Activated T-helper 1 cell treated with Interleukin-2 at 50 U/mL for 16 hours (primary cell): ENCODE measurements at regions not wholly inside any gene's neighbourhood (a gene's known extent, or its start where the extent isn't known, plus 50 kb on each side); places are given as distances from the start of the nearest gene placed in this dataset.
"Not testable (repeated sequence)": the region's sequence is repeated elsewhere in the genome, so short reads cannot be mapped to it uniquely, and the experiment has no call there.

Experiments used
- DNase-seq: peaks from one replicate; pipeline ENCODE4 v3.0.0-alpha.2; 2020; ENCODE audit warnings: low read depth

DNA sequence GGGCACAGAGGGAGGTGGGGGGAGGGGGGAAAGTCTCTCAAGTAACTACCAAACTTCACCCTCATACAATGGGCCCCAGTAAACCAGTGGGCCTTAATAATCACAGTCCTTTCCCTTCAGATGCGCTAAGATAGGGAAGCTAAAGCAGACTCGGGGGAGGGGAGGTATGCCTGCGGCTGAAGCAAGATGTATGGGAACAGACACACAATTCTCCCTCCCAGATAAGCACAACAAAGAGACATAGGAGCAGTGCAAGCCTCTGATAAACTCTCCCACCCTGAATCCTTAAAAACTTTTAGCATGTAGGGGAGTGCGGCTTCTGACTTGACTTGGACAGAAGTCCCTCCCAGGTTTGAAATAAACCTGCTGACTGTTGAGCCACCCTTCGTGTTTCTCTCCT lies 54.7 kb downstream of the PROP1 start:
- not testable (repeated sequence) for DNase-seq

DNA sequence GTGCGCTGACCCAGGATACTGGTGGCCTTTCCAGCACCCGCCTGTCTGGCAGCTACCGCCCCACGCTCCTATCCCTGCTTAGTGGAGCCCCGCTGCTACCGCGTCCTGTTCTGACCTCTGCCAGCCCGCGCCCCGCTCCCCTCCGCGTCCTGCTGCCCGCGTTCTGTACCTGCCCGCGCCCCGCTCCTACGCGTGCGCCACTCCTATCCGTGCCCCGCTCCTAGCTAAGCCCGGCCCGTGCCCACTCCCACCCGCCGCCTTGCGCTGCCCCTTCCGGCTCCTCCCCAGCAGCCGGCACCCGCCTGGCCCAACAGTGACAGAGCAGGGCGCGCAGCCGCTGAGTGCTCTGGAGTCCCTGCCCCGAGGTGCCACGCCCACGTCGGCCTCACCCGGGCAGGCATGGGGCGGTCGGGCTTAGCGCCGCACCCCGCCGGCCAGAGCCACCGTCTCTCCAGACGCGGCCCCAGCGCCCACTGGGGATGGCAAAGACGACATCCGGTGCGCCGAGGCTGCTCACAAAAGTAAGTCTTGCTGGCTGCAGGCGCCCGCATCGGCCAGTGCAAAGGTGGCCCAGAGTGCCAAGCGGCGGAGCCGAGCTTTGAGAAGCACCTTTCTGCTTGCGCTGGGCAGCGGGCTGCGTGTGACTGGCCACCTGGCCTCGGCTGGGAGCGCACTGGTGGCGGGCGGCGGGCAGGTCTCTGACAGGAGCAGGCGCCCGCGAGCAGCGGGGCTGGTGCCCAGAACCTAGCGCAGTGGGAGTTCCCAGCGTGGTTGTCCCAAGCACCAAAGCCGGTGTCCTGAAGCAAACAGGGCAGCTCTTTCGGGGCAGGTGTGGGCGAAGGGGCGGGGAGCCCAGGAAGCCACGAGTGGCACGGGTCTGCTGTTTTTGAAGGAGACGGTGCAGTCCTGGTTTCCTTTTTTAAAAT lies 56.5 kb downstream of the PROP1 start:
- DNase-seq = not testable (repeated sequence)

DNA sequence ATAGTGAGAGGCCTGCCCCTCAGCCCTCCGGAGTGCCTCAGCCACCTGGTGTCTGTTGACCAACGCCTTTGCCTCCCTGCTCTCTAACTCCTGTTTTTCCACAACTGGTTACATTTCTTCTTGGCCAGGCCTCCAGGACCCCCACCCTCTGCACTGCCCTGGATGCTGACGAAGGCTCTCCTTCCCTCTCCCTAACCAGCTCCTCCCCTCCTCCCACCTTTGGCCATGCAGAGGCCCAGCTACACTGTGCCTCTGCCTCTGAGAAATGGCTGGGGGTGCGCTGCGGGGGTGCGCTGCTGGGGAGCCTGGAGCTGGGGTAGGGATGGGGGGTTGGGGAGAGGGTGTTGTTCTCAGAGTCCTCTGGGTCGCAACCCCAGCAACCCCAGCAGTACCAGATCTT lies 57.3 kb downstream of the PROP1 start:
- not testable (repeated sequence) for DNase-seq

DNA sequence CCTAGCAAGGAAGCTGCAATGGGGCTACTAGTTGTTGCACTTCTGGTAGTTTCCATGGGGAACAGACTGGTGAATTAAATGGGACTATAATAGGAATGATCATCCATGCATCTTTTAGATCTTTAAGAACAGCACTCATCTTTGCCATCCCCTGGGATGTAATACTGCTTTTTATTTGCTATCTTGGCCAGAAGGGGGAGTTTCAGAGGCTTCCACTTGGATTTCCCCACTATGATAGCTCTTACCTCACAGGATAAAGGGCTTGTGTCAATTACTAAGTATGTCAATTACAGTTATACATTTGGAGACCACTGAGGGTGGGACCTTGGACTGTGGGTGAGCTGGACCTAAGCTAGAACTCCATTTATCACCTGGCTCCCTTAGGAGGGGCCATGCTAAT lies 61.8 kb downstream of the PROP1 start:
- not testable (repeated sequence) for DNase-seq

DNA sequence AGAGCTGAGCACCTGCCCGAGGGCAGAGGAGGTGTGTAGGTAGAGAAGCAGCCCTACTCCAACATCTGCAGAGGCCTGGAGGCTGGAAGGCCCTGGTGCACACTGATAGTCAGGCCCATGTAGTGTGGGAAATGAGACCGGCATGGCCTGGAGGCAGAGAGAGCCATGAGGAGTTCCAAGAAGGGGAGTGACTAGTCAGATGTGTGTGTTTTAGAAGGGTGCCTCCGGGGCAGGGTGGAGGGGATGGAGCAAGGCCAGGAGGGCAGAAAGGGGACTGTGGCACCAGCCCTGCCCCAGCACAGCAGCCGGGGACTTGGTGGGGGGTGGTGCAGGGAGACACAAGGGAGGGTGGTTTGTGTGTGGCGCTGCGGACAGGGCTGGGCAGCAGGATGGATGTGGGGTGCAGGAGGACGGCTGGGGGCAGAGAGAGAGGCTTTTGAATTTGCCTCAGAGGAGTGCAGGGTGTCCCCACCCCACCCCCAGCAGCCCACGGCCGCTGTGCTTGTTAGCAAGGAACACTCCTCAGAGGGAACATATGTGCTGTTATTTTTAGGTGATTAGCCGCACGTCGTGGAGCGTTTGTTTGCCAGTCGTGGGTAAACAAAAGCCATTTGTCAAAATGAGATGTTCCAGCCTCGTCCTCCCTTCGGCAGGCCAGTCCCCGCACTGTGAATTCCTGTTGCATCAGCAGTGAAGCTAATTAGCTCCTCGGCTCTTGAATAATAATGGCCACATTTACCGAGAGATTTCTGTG lies 65.6 kb downstream of the PROP1 start:
- not testable (repeated sequence) for DNase-seq

DNA sequence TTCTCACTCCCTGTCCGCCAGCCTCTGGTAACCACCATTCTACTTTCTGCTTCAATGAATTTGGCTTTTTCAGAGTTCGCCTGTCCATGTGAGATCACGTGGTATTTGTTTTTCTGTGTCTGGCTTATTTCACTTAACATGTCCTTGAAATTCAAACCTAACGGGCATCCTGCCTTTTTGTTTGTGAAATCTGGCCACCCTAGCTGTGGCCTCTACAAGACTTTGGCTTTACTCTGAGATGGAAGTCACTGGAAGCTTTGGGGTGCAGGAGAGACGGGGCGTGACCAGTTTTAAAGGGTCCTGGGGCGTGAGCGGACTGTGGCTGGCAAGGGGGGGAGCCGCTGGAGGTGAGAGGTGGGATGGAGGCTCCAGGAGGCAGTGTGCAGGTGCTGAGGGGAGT lies 66.4 kb downstream of the PROP1 start:
- DNase-seq = not testable (repeated sequence)

DNA sequence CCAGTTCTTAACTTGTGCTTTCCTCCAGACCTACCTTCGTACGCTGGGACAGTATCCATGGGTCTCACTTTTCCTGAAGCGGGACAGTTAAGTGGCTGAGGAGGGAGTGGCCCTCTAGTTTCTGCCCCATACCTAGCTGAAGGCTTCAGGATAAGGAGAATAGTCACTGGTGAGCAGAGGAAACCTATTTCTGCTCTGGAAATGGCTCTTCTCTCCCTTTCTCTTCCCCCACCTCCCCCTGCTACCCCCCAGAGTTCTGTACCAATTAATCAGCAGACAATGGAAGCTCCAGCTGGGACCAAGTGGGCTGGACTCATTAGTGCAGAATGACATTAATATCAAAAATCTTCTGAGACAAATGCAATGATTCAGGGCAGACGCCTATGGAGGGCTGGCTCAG lies 68.5 kb downstream of the PROP1 start:
- not testable (repeated sequence) for DNase-seq

DNA sequence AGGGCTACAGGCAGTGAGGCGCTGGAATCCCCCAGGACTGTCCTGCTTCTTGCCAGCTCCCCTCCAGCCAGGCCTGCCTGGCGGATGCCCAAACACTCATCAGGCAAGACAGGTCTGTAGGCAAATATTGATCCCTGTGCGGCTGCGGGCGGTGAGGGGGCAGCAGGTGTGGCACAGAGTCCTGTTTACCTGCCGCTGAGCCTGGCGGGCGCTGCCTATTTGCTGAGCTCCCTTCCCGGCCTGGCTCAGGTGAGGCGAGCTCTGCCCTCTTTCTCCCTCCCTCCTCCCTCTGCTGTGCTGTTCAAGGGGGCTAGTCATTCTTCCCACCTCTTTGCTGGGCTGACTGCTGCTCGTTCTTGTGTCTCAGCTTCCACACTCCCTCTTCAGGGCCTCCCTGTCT lies 71.5 kb downstream of the PROP1 start:
- DNase-seq = not testable (repeated sequence)

DNA sequence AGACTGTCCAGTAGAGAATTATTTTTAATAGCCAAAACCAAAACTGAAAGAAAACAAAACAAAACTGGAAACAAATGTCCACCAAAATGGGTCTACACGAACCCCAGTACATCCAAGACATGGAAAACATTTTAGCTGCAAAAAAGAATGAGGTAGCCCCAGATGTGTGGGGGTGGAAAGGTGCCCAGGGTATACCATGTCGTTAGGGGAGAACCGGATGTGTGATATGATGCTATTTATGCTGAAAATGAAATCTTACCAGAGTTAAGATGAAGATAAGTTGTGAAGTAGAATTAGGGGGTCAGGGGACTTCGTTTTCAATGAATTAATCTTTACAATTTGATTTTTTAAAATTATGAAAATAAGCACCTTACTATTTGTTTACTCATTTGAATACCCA lies 72.2 kb downstream of the PROP1 start:
- DNase-seq = not testable (repeated sequence)

DNA sequence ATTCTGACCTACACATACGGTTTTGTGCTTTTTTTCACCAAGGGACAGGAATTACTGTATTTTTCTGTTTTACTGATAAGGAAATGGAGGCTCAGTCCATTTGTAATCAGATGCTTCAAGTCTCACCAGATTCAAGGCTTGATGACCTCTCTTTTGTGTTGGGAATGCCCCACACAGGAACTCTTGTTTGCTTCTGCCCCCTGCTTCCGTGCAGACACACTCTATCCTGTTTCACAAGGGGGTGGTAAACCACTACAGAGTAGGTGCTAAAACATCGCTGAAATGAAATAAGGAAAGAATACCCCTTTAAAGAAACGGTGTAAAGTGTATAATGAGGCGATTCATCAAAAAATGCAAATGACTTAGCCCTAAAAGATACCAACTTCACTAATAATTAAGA lies 72.9 kb downstream of the PROP1 start:
- DNase-seq = not testable (repeated sequence)

DNA sequence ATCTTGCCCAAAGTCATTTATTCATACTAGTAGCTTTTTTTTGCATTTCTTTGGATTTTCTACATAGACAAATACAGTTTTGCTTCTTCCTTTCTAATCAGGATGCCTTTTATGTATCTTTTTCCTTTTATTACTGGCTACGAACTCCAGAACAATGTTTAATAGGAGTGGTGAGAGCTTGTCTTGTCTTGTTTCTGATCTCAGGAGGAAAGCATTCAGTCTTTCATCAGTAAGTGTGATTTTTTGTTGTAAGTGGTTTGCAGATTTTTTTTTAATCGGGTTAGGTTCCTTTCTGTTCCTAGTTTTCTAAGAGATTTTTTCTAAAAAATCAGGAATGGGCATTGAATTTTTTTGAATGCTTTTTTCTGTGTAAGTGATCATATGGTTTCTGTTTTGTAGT lies 86.8 kb downstream of the PROP1 start:
- DNase-seq = not testable (repeated sequence)

DNA sequence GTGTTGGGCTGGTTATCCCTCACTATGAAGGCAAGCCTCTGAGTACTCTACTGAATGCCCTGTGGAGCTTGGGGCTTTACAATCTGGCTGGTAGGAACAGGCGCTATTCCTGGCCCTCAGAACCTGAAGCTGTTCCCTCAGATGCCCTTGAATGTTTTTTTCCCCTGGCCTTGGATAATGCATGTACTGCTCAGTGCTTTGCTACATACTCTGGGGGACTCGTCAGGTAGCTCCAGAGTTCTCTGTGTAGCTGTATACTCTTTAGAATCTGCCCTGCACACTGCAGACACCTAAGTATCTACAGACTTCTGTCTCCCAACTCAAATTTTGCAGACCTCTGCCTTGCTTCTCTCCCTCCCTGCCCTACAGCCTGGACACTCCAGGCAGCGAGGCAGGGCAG lies 93.2 kb downstream of the PROP1 start:
- not testable (repeated sequence) for DNase-seq

DNA sequence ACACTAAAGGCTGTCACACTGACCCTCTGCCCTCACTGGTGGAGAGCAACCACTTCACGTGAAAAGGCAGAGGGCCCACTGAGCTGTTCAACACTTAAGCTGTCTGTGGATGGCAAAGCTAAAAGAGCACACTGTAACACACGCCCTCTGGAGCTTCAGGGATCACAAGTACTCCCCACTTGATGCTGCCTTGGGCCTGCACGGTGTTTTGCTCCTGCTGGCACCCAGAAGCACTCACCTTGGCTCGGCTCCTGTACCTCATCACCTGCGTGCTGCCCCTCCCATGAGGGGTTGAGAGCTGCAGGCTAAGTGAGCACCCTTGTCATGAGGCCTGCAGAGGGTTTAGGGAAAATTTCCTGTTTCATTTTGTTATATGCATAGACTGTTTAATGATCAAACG lies 96.0 kb downstream of the PROP1 start:
- not testable (repeated sequence) for DNase-seq

DNA sequence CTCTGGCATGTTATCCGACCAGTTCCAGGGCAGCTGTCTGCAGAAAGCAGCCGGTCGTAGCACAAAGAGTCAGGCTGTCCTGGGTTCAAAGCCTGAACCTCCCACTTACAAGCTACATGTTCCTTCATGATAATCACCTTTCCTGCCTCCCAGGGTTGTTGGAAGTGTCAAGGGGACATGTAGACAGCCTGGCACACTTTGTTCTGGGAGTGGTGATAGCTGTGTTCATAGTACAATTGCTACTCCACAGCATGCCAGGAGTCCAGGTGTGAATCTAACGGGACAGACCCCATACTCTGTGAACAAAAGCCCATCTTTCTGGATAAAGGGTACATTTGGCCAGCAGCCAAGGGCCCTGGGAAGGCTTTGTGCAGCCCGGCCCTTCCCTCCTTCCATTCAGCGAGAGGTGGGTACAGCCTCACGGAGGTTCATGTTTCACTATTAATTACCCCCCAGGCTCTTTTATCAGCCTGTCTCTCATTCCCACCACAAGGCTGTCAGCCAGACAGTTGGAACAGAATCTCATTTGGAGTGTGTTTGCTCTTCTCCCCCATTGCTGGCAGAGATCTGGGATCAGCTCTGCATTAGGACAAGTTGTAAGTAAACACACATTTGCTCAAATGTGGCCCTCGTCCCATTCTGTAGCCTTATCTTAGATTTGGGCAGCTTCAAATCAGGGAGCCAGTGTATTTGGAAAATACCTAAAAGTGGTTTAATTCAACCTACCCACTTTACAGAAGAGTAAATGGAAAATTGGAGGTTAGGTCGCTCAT lies 101.2 kb downstream of the PROP1 start:
- not testable (repeated sequence) for DNase-seq

DNA sequence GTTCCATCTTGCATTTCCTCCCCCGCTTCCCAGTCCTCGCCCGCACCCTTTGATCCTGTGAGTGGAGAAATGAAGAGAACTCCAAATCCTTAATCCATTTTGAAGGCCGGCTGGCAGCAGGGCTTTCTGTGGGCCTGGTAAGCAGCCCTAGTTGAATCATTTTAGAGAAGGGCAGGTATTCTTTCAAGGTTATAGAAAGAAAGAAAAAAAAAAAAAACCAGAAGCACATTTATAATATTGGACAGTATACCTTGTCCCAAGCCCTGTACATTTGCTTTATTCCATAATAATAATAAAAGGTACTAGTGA lies 103.7 kb downstream of the PROP1 start:
- not testable (repeated sequence) for DNase-seq

DNA sequence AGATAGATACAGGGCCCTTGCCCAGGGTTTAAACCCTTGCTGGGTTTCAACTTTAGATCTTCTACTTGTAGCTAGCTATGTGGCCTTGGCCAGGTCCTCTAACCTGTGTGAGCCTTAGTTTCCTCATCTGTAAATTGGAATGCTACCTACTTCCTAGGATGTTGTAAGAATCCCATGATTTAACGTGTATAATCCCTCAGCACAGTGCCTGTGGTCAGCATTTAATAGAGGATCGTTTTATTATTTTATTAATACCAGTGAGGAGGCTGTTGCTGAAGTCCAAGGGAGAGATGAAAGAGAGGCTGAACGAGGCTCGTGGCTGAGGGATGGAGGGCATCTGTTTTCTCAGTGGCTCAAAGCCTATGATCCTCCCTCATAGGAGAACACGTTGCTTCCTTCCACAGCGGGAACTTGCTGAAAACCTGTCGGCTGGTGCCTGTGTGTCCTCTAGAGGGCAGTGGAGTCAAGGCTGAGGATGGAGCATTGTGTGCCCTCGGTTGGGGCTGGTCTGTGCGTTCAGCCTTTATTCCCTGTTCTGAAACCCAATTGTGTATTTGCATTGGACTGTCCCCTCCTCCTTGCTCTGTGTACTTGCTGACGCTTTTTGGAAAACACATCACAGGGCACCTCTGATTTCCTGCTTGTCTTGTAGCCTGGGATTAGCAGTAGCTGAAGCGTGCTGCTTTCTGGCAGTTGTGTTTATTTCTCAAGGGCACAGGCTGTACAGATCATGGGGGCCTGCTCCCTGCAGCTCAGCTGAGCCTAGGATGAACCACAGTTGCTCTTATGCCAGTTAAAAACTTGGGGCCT lies 104.3 kb downstream of the PROP1 start:
- peak; percentile 14 for DNase-seq

DNA sequence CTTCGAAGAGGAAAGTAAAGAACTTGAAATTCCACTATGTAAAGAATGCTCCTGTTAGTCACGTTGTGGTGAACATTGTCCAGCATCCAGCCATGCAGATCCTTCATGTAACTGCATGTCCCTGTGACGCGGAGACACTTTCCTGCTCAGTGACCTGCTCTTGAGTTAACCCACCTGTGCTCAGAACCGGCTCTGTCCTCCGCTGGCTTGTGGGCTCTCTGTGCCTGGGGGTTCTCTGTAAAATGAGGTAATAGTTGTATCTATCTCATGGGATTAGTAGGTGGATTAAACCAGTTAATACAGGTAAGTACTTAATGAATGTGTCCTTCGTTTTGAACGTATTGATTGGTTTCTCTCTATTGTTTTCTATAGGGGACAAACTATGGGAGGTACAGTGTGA lies 100.6 kb upstream of the FAM153A start:
- not testable (repeated sequence) for DNase-seq

DNA sequence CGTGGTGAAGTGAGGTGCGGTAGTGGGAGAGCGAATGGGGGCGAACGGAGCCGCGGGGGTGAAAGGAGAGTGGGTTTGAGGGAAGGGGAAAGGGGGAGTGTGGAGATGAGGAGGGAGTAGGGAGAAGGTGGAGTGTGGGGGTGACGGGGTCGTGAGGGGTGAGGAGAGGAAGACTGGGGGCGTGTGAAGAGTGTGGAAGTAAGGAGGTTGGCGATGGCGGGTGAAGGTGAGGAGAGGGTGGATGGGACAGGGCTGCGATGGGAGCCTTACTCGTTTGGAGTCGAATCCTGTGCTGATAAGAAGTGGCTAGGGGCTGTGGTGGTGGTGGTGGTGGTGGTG lies 93.2 kb upstream of the FAM153A start:
- DNase-seq = not testable (repeated sequence)

DNA sequence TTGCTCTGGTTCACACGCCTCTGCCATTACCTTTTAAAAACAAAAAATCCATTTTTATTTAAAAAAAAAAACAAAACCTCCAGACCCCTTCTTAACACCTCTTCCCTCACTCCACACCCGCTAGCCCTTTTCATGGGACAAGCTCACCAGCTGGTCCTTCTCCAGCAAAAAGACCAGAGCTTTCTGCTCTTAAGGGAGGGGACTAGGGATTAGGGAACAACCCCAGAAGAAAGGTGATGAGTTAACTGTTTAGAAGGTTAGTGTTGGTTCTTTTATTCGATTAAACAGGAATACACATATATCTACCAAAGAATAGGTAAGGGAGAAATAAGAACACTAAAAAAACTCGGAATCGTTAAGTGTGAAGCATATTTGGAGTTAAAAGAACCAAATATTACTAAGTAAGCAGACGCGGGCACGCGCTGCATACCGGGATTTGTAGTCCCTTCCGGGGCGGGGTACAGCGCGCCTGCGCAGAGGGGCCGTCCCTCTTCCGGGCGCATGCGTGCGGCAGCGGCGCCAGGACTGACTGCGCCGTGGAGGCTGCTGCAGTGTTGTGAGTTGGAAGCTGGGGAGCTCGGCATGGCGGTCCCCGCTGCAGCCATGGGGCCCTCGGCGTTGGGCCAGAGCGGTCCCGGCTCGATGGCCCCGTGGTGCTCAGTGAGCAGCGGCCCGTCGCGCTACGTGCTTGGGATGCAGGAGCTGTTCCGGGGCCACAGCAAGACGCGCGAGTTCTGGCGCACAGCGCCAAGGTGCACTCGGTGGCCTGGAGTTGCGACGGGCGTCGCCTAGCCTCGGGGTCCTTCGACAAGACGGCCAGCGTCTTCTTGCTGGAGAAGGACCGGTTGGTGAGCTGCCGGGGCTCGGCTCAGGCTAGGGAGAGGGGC lies 92.6 kb upstream of the FAM153A start:
- DNase-seq = not testable (repeated sequence)

DNA sequence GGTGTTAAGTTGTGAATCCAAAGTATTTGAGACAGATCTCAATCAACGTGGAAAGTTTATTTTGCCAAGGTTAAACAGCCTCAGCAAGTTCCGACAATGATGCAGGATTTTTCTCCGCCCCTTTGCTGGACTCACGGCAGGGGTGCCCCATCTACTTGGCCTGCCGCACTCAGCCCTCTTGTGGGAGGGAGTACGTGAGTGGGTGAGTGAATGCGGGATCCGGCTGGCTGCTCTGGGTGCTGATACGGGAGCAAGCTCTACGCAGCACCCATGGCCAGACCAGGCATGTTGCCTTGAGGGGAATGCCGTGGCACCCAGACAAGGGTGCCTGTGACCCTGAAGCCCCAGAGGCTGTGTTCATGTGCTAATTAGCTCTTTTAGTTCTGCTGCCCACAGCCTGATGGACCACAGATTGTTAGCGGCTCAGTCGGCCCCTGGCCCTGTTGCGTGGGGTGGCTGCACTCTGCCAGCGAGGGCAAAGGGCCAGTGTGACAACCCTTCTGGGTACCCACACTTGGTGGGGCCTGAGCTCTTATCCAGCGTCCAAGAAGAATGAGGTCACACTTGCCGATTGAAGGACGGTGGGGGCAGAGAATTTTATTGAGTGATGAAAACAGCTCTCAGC lies 81.2 kb upstream of the FAM153A start:
- DNase-seq = not testable (repeated sequence)
